ENCODE measurements at regions not wholly inside any gene's neighbourhood (a gene's known extent, or its start where the extent isn't known, plus 50 kb on each side); places are given as distances from the start of the nearest gene placed in this dataset.

DNA sequence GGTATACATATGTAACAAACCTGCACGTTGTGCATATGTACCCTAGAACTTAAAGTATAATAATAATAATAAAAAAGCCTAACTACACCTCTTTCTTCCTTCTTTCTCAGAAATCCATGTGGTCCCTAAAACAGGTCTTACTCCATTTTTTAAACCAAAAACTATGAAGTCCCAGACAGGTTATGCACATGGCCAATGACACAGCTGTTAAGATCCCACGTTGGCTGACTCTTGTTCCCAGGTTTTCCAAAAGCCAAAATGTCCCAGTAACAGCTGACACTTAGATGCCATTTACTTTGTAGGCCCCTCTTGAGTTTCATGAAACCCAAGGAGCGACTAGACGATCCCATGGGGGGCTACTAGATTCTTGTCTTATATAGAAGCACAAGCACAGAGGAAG lies 97.0 kb downstream of the KCNF1 start:
- no peak overlapping the region for H3T11ph ChIP-seq (ENCODE audit: low read length)
- no peak overlapping the region for H2BK20ac ChIP-seq (ENCODE audit: low read depth, low read length, poor library complexity, severe bottlenecking)
- H2AFZ ChIP-seq (ENCODE audit: low read length), result no peak overlapping the region
- Mint-ChIP-seq H3K4me3 (no peak overlapping the region), H3K9me3 (peaks cover 5 to 7% of the 10 kb centered on the region in 2 experiments; a peak in 3 of 5 replicates), H3K4me1 (peaks cover 8 to 18% of the 10 kb centered on the region in 2 experiments), H3K27me3 (ENCODE audit: low read depth) (peaks cover 6% of the 10 kb centered on the region), H3K36me3 (ENCODE audit: insufficient read depth in 1 of 3, low read depth in 3 of 3) (peaks cover 0 to 4% (median 0%) of the 10 kb centered on the region in 3 experiments; a peak in 5 of 7 replicates), H3K27ac (no peak overlapping the region)
- no peak overlapping the region for H3K14ac ChIP-seq (ENCODE audit: insufficient read depth, low read length)
- H2BK120ac ChIP-seq (ENCODE audit: low read depth, low read length, poor library complexity, severe bottlenecking), result no peak overlapping the region
- no peak overlapping the region for H2AK5ac ChIP-seq (ENCODE audit: insufficient read length, low read length)
- no CpG with 5 or more reads among the region's 4 CpGs for WGBS (ENCODE audit: extremely low coverage, insufficient read length, low lambda C conversion rate)
- H3K4me1 ChIP-seq (ENCODE audit: insufficient read depth, low read length), result no peaks in the 10 kb centered on the region
- H4K8ac ChIP-seq (replicated peaks; ENCODE audit: insufficient read length, low read depth, low read length), result no peak overlapping the region
- no peak overlapping the region for H3K56ac ChIP-seq (ENCODE audit: insufficient read length, low read depth, low read length)
- H4K91ac ChIP-seq (ENCODE audit: insufficient read length, low read depth, low read length), result no peak overlapping the region
- H3K9me3 ChIP-seq (ENCODE audit: control insufficient read depth, low read depth, low read length), result peaks cover 4% of the 10 kb centered on the region
- DNase-seq, result no peak
- H2BK5ac ChIP-seq (ENCODE audit: insufficient read length, low read length), result no peak overlapping the region
- no peak overlapping the region for H4K5ac ChIP-seq (ENCODE audit: insufficient read length, low read depth, low read length)
- H3K23ac ChIP-seq (ENCODE audit: insufficient read length, low read depth, low read length), result no peak overlapping the region
- no peaks in the 10 kb centered on the region for H3K79me1 ChIP-seq (ENCODE audit: insufficient read depth, low read depth, low read length, poor library complexity, severe bottlenecking)
- H3K18ac ChIP-seq (ENCODE audit: insufficient read length, low read depth, low read length), result no peak overlapping the region
- H3K9ac ChIP-seq (ENCODE audit: extremely low read depth, insufficient read length, low read length), result no peak overlapping the region
- no peak overlapping the region for H3K27ac ChIP-seq (ENCODE audit: insufficient read length, low read depth, low read length)
- no peak overlapping the region for H3K4ac ChIP-seq (ENCODE audit: low read depth, low read length)
- no peak overlapping the region for H2BK15ac ChIP-seq (ENCODE audit: low read depth, low read length)
- TF ChIP-seq, protein P1, sequence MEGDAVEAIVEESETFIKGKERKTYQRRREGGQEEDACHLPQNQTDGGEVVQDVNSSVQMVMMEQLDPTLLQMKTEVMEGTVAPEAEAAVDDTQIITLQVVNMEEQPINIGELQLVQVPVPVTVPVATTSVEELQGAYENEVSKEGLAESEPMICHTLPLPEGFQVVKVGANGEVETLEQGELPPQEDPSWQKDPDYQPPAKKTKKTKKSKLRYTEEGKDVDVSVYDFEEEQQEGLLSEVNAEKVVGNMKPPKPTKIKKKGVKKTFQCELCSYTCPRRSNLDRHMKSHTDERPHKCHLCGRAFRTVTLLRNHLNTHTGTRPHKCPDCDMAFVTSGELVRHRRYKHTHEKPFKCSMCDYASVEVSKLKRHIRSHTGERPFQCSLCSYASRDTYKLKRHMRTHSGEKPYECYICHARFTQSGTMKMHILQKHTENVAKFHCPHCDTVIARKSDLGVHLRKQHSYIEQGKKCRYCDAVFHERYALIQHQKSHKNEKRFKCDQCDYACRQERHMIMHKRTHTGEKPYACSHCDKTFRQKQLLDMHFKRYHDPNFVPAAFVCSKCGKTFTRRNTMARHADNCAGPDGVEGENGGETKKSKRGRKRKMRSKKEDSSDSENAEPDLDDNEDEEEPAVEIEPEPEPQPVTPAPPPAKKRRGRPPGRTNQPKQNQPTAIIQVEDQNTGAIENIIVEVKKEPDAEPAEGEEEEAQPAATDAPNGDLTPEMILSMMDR (conservative IDR thresholded peaks at IDR 0.05), result no peak
- no peaks in the 10 kb centered on the region for H3K23me2 ChIP-seq (ENCODE audit: insufficient read length, low read depth, low read length, poor library complexity, severe bottlenecking)
- no peaks in the 10 kb centered on the region for H4K20me1 ChIP-seq (ENCODE audit: control insufficient read depth, insufficient read depth, insufficient read length)
- no peak overlapping the region for H2BK12ac ChIP-seq (ENCODE audit: insufficient read length, low read depth, low read length)
- no peaks in the 10 kb centered on the region for H3K27me3 ChIP-seq (ENCODE audit: insufficient read depth, low read length)
- H3K4me2 ChIP-seq (ENCODE audit: insufficient read depth, insufficient read length, low read length), result no peak overlapping the region
- no peaks in the 10 kb centered on the region for H3K79me2 ChIP-seq (ENCODE audit: insufficient read depth, low read length)
